WTC11 (cell line): ENCODE measurements at regions not wholly inside any gene's neighbourhood (a gene's known extent, or its start where the extent isn't known, plus 50 kb on each side); places are given as distances from the start of the nearest gene placed in this dataset.

Source experiments
- ATAC-seq: fragments of 200-7000 bp; cut with Tn5 transposase; 2 replicates; pipeline ENCODE4 v1.10.0; 2021; ENCODE audit warnings: mild to moderate bottlenecking, moderate library complexity
- CTCF ChIA-PET: fragments of 300-600 bp; sonication (Branson Sonifier 250); formaldehyde crosslinking; loops from one replicate; lab custom pipeline; 2021; ENCODE audit warnings: antibody characterized with exemption; lab: Charles Lee
- POLR2A ChIA-PET: fragments of 350-600 bp; sonication (Branson Sonifier 250); formaldehyde crosslinking; loops from one replicate; lab custom pipeline; 2021; ENCODE audit warnings: antibody characterized with exemption; lab: Charles Lee
- DNase-seq: peaks from one replicate; pipeline ENCODE4 v3.0.0; 2021; ENCODE audit warnings: low spot score
- H3K27ac Mint-ChIP-seq: 2 replicates; pipeline ENCODE4 v1.8.0; 2021; ENCODE audit warnings: mixed read lengths
- H3K27me3 Mint-ChIP-seq: 2 replicates; pipeline ENCODE4 v1.8.0; 2021; ENCODE audit warnings: low read depth, mild to moderate bottlenecking, moderate library complexity, mixed read lengths
- H3K36me3 Mint-ChIP-seq: 2 replicates; pipeline ENCODE4 v1.8.0; 2021; ENCODE audit warnings: mixed read lengths
- H3K4me1 Mint-ChIP-seq: 2 replicates; pipeline ENCODE4 v1.8.0; 2022; ENCODE audit warnings: mixed read lengths
- H3K4me3 Mint-ChIP-seq: 2 replicates; pipeline ENCODE4 v1.8.0; 2021; ENCODE audit warnings: mild to moderate bottlenecking, moderate library complexity, mixed read lengths
- H3K9me3 Mint-ChIP-seq: 2 replicates; pipeline ENCODE4 v1.8.0; 2021; ENCODE audit warnings: mixed read lengths
- AFF4 ChIP-seq: sonication (generic); formaldehyde crosslinking; IDR thresholded peaks from 2 replicates; pipeline ENCODE4 v1.8.1; 2023; ENCODE audit warnings: mild to moderate bottlenecking, missing genetic modification reagents, borderline replicate concordance
- E2F1 ChIP-seq: sonication (generic); formaldehyde crosslinking; IDR thresholded peaks from 2 replicates; pipeline ENCODE4 v1.8.0; 2022; ENCODE audit warnings: mild to moderate bottlenecking, missing genetic modification reagents
- ERG ChIP-seq: fragments of 250-450 bp; sonication (Bioruptor Pico); IDR thresholded peaks from 2 replicates; pipeline ENCODE4 v1.8.0; 2021; ENCODE audit warnings: mild to moderate bottlenecking
- ESRRA ChIP-seq: sonication (generic); formaldehyde crosslinking; IDR thresholded peaks from 2 replicates; pipeline ENCODE4 v1.8.1; 2022; ENCODE audit warnings: mild to moderate bottlenecking, missing genetic modification reagents, borderline replicate concordance
- ETV6 ChIP-seq: sonication (generic); formaldehyde crosslinking; IDR thresholded peaks from 2 replicates; pipeline ENCODE4 v1.8.1; 2022; ENCODE audit warnings: mild to moderate bottlenecking, missing genetic modification reagents
- FOXP1 ChIP-seq: sonication (generic); formaldehyde crosslinking; IDR thresholded peaks from 2 replicates; pipeline ENCODE4 v1.8.0; 2022; ENCODE audit warnings: missing genetic modification reagents, mild to moderate bottlenecking, moderate library complexity, borderline replicate concordance
- HMGA2 ChIP-seq: fragments of 250-450 bp; sonication (Bioruptor Pico); IDR thresholded peaks from 2 replicates; pipeline ENCODE4 v1.4.0; 2021; ENCODE audit warnings: mild to moderate bottlenecking, moderate library complexity
- MLX ChIP-seq: sonication (generic); formaldehyde crosslinking; IDR thresholded peaks from 2 replicates; pipeline ENCODE4 v1.8.1; 2023; ENCODE audit warnings: mild to moderate bottlenecking, missing genetic modification reagents, moderate library complexity
- PREB ChIP-seq: sonication (generic); formaldehyde crosslinking; IDR thresholded peaks from 2 replicates; pipeline ENCODE4 v1.8.1; 2022; ENCODE audit warnings: mild to moderate bottlenecking, missing genetic modification reagents, moderate library complexity, borderline replicate concordance
- RELA ChIP-seq: sonication (generic); formaldehyde crosslinking; IDR thresholded peaks from 2 replicates; pipeline ENCODE4 v1.8.1; 2022; ENCODE audit warnings: missing genetic modification reagents, mild to moderate bottlenecking, borderline replicate concordance
- SOX15 ChIP-seq: fragments of 250-450 bp; sonication (Bioruptor Pico); IDR thresholded peaks from 2 replicates; pipeline ENCODE4 v1.9.0; 2021; ENCODE audit warnings: mild to moderate bottlenecking
- TEAD1 ChIP-seq: sonication (generic); formaldehyde crosslinking; IDR thresholded peaks from 2 replicates; pipeline ENCODE4 v1.8.0; 2022; ENCODE audit warnings: mild to moderate bottlenecking, missing genetic modification reagents
- TEAD4 ChIP-seq: sonication (generic); formaldehyde crosslinking; IDR thresholded peaks from 2 replicates; pipeline ENCODE4 v1.8.0; 2022; ENCODE audit warnings: mild to moderate bottlenecking, missing genetic modification reagents
- ZBTB43 ChIP-seq: sonication (generic); formaldehyde crosslinking; IDR thresholded peaks from 2 replicates; pipeline ENCODE4 v1.8.1; 2023; ENCODE audit warnings: mild to moderate bottlenecking, missing genetic modification reagents
- ZNF121 ChIP-seq: sonication (generic); formaldehyde crosslinking; IDR thresholded peaks from 2 replicates; pipeline ENCODE4 v1.8.0; 2023; ENCODE audit warnings: missing genetic modification reagents
- ZNF416 ChIP-seq: fragments of 250-450 bp; sonication (Bioruptor Pico); IDR thresholded peaks from 2 replicates; pipeline ENCODE4 v1.9.0; 2021; ENCODE audit warnings: mild to moderate bottlenecking, inconsistent platforms
- ZNF532 ChIP-seq: fragments of 250-450 bp; sonication (Bioruptor Pico); IDR thresholded peaks from 2 replicates; pipeline ENCODE4 v1.9.0; 2021; ENCODE audit warnings: mild to moderate bottlenecking, borderline replicate concordance

GRCh38 chr16:51636920-51637769, 486.1 kb upstream of the SALL1 start (continued):
- TF ChIP-seq ZNF121 (no peak), ZNF416 (no peak), TEAD4 (CRISPR knock-in tag) (no peak), ZBTB43 (peak; percentile 45; the same call in 1 of the 2 replicates), MLX (CRISPR knock-in tag) (no peak), HMGA2 (CRISPR knock-in tag) (no peak), PREB (CRISPR knock-in tag) (no peak), ESRRA (CRISPR knock-in tag) (no peak), ETV6 (peak; percentile 74; the same call in 1 of the 2 replicates), ERG (CRISPR knock-in tag) (no peak), SOX15 (CRISPR knock-in tag) (no peak), RELA (no peak), TEAD1 (CRISPR knock-in tag) (peak; percentile 94; the same call in 1 of the 2 replicates), ZNF532 (no peak)
- TF ChIP-seq, all 79 proteins: peak for 8

GRCh38 chr16:51635181-51635580, 484.1 kb upstream of the SALL1 start:
- H3K9me3 Mint-ChIP-seq, result peaks cover 10% of the 10 kb centered on the region; the same call in 1 of the 2 replicates
- H3K4me3 Mint-ChIP-seq, result no peak overlapping the region
- ATAC-seq (no peak), DNase-seq (no peak)
- ChIA-PET POLR2A (no interaction called here), CTCF (no interaction called here)
- TF ChIP-seq FOXP1 (CRISPR knock-in tag), result no peak
- no peak for TF ChIP-seq AFF4 (CRISPR knock-in tag)
- TF ChIP-seq E2F1, result no peak
- H3K27me3 Mint-ChIP-seq, result peaks cover 49% of the 10 kb centered on the region
- H3K36me3 Mint-ChIP-seq, result no peaks in the 10 kb centered on the region
- no peak overlapping the region for H3K27ac Mint-ChIP-seq
- peaks cover 54% of the 10 kb centered on the region for H3K4me1 Mint-ChIP-seq
